SKM-1 treated with dmso at 0.1 percent for 144 hours (cell line): ENCODE measurements at regions not wholly inside any gene's neighbourhood (a gene's known extent, or its start where the extent isn't known, plus 50 kb on each side); places are given as distances from the start of the nearest gene placed in this dataset.
"Not testable (repeated sequence)": the region's sequence is repeated elsewhere in the genome, so short reads cannot be mapped to it uniquely, and the experiment has no call there.

ENCODE experiments used
- DNase-seq: peaks from one replicate; lab custom pipeline; 2025; ENCODE audit not compliant: unreplicated experiment; lab: John Stamatoyannopoulos, UW

DNA sequence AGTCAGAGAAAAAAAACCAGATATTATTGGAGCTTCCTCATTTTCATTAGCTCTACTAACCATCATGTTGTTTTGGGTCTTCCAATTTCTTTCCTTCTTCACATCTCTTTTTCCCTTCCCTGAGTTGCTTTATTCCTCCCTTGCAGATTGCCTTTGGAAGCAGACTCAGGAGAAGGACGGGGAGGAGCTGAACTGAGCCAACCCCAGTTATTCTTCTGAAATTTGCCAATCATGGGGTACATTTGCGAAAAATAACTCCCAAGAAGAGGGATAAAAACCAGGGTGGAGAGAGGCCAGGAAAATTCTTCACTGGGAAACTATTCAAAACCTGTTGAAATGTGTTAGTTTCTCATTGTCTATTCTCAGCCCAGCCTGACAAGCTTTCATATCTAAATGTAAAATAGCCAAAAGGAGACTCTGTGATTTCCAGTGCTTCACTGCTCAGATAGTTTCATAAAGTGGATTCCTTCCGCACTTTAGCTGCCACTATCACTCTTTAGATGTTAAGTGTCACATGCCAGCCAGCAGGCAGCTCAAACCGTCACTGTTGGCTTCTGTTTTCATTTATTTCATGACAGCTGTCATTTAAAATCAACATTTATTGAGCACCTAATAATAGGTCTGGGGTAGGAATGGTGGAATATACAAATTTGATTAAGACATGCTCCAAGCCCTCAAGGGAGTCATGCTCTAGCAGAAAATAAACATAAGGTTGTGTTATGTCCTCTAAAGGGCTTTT lies 204.5 kb downstream of the SREK1 start:
- no peak for DNase-seq

DNA sequence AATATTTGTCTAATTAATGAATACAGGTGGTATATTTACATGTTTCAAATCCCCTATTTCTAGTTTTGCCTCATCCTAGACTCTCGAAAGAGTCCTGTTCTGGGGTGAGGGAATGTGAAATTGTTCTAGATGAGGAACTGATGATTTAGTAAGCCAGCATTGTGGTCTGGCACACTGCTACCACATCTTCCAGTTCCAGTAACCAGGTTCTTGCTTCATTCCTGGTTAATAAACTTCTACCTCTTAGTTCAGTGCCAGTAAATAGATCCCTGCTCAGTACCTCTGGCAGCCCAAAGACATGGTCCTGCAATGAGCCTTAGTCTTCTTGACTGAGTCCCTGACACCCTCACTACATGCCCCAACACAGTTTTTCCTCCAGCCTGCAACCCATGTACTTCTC lies 207.7 kb downstream of the SREK1 start:
- peak; percentile 91 for DNase-seq

DNA sequence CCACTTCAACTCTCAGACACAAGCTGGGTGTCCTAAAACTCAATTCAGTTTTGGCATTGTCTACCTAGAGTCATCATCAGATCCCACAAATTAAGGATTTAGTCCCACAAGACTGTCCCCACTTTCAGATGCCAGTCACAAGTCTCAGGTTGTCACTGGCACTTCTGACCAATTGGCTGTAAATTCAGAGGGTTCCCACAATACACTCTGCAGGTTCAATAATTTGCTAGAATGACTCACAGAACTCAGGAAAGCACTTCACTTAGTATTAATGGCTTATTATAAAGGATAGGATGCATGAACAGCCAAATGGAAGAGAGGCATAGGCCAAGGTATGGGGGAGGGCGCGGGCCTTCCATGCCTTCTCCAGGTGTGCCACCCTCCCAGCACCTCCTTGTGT lies 209.1 kb downstream of the SREK1 start:
- no peak for DNase-seq

DNA sequence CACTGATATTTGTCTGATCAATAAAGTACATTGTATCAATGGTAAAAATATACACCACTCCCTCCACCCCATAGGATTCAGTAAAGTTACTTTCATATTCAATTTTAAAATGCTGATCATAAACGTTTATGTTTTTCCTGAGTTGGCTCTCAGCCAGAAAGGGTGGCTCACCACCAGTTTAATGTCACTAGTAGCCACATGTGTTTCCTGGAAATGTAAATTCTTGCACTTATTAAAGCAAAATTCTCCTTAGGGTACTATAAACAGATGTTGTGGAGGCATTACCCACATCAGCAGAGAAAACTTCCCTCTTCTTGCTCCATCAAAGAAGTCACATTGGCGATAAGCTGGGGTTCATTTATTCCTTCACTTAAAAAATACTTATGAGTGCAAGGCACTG lies 210.3 kb downstream of the SREK1 start:
- DNase-seq, result no peak

GRCh38 chr5:66356011-66356565 lies 212.0 kb downstream of the SREK1 start:
- no peak for DNase-seq

DNA sequence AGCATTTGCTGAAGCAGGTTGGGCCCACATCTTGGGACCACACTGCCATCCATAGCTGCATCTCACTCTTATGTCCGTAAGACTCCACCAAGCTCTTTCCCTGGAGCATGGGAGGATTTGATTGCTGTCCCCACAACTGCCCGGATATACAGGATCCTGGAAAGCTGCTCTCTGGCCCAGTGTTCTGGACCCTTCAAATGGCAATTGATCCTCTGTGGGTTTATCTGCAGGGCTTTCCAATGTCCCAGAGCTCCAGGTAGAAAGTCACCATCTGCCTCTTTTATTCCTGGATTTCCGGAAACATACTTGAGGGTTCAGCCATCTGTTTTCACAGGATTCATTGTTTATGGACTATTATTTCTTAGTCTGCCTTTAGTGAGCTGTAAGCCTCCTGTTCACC lies 214.6 kb downstream of the SREK1 start:
- no peak for DNase-seq

- no peak for DNase-seq
Measured at GRCh38 chr5:66361070-66361469, 217.0 kb downstream of the SREK1 start.

- no peak for DNase-seq
Measured at GRCh38 chr5:66362046-66362445, 217.9 kb downstream of the SREK1 start.

DNA sequence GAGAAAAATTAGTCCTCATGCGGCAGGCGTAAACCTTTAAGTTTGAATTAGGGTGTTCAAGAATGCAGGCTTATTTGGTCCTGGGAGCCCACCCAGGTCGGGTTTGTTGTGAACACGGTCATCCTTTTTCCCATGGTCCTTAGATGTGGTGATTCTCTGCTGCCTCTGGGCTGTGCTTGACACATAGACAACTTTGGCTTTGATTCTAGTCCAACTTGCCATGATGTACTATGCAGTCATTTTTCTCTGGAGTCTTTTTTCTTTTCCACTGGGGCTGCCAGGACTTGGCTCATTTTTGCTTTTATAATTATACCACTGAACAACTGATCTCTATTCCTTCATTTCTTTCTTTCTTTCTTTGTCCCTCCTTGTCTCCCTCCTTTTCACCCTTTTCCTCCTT lies 218.6 kb downstream of the SREK1 start:
- DNase-seq, result no peak

DNA sequence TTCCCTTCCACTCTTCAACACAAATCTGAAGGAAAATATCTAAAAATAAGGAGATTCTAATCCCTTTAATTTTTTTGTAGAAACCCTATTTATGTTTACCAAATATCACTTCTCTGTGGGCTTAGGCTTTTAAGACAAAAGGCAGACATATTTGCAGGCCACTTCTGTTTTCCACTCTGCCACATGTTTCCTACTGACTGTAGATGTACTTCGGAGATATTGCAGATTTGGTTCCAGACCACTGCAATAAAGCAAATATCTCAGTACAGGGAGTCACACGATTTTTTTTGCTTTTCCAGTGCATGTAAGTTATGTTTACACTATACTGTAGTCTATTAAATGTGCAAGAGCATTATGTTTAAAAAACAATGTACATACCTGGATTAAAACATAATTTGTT lies 219.0 kb downstream of the SREK1 start:
- no peak for DNase-seq

DNA sequence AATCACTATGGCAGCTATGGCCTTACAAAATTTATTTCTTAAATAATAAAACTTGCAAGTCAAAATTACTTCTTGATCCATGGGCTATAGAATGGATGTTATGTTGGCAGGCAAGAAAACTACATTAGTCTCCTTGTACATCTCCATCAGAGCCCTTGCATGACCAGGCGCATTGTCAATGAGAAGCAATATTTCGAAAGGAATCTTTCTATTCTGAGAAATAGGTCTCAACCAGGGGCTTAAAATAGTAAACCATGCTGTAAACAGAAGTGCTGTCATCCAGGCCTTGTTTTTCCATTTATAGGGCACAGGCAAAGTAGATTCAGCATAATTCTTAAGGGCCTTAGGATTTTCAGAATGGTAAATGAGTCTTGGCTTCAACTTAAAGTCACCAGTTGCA lies 220.1 kb downstream of the SREK1 start:
- no peak for DNase-seq

GRCh38 chr5:66365981-66366380 lies 221.9 kb downstream of the SREK1 start:
- DNase-seq, result no peak

GRCh38 chr5:66367814-66368541 lies 223.9 kb downstream of the SREK1 start:
- DNase-seq, result no peak

- DNase-seq, result no peak
Measured at GRCh38 chr5:66368811-66369210, 224.7 kb downstream of the SREK1 start.

DNA sequence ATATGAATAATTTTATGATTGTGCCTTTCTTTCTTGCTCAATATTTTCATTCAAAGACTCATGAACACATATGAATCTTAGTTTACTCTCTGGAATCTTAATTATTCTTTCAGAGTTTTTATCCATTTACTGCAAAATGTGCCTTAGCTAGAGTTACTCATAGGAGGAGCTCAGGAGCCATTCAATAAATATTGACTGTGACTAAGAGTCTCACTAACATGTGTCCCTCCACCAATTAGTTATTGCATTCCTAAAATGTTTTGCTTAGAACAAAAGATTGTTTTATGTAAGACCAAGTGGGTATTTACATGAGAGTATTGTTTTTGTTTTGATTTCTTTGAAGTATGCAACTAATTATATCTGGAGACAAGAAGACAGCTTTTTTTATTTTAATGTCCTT lies 218.4 kb upstream of the MAST4 start:
- DNase-seq, result no peak

- no peak for DNase-seq
Measured at GRCh38 chr5:66378407-66378806, 217.8 kb upstream of the MAST4 start.

DNA sequence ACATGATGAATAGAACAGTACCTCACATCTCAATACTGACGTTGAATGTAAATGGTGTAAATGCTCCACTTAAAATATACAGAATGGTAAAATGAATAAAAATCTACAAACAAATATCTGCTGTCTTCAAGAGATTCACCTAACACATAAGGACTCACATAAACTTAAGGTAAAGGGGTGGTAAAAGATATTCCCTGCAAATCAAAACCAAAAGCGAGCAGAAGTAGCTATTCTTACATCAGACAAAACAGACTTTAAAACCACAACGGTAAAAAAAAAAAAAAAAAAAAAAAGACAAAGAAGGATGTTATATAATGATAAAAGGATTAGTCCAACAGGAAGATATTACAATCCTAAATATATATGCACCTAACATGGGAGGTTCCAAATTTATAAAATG lies 214.0 kb upstream of the MAST4 start:
- DNase-seq, result no peak

- DNase-seq, result not testable (repeated sequence)
Measured at GRCh38 chr5:66405145-66405544, 191.0 kb upstream of the MAST4 start.

GRCh38 chr5:66406761-66407336 lies 189.3 kb upstream of the MAST4 start:
- DNase-seq, result no peak

DNA sequence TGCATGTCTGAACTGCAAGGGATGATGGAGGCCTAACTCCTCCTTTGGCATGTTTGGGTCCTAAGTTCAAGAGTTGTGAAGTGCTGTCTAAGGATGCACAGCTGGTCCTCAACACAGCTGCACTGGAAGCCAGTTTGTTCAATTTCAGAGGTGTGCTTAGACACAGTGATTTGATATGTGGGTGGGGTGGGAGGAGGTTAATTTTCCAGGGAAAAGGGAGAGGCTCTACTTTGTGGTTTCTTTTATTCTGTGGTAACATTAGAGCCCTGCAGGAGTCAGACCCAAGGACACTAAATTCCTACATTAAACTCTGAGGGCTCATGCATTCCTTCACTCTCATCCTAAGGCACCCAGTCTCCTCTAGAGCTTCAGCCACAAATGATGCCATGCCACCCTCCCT lies 188.4 kb upstream of the MAST4 start:
- DNase-seq, result no peak

GRCh38 chr5:66408576-66408975 lies 187.6 kb upstream of the MAST4 start:
- no peak for DNase-seq

DNA sequence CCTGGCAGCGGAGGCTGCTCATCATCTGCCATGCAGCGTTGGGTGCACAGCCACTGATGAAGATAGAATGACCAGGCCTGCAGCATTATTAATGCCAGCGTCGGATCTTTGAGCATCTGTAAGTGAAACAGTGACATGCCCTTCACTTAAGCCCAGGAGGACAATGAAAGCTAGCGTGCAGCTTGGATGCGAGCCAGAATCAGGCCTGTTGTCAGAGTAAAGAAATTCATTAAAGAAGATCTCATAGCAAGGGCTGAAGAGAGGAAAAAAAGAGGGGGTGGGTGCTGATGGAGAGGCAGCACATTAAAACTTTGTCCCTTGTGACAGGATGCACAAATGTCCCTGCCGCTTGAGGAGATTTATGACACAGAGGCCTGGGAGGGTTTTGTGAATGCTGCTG lies 186.1 kb upstream of the MAST4 start:
- no peak for DNase-seq
